ENCODE measurements at regions not wholly inside any gene's neighbourhood (a gene's known extent, or its start where the extent isn't known, plus 50 kb on each side); places are given as distances from the start of the nearest gene placed in this dataset.

GRCh38 chr1:119251751-119252150 lies 111.3 kb upstream of the WARS2 start:
- FAIRE-seq (no peak), ATAC-seq (no peak), DNase-seq (ENCODE audit: extremely low read depth in 1 of 4, low spot score in 3 of 4) (no peak)
- POLR2A ChIA-PET: no interaction called here
- Histone ChIP-seq H3K27ac (ENCODE audit: extremely low read depth, low read depth, low read length) (no peak overlapping the region), H3K9me3 (replicated peaks; ENCODE audit: control insufficient read depth, insufficient read depth, low read depth, low read length) (no peaks in the 10 kb centered on the region), H3K4me3 (no peak overlapping the region), H4K20me1 (replicated peaks; ENCODE audit: control insufficient read depth, insufficient read depth, low read length) (no peaks in the 10 kb centered on the region), H3K4me2 (ENCODE audit: insufficient read depth, low read length) (no peak overlapping the region), H3K9ac (ENCODE audit: insufficient read depth in 1 of 2, low read depth in 2 of 2, low read length in 2 of 2) (no peak overlapping the region), H2AFZ (ENCODE audit: low read depth, low read length) (no peak overlapping the region), H3K9me1 (ENCODE audit: control insufficient read depth, insufficient read depth, low read length) (no peaks in the 10 kb centered on the region), H3K79me2 (ENCODE audit: control insufficient read depth, insufficient read depth, low read length) (no peaks in the 10 kb centered on the region), H3K27me3 (ENCODE audit: control insufficient read depth in 2 of 2, insufficient read depth in 2 of 2, low read length in 2 of 2) (no peaks in the 10 kb centered on the region), H3K4me1 (replicated peaks in 1 of 2; ENCODE audit: control insufficient read depth in 2 of 2, insufficient read depth in 2 of 2, low read length in 2 of 2) (no peaks in the 10 kb centered on the region), H3K36me3 (ENCODE audit: control insufficient read depth, insufficient read depth, low read length) (no peaks in the 10 kb centered on the region)
- TF ChIP-seq TBL1XR1 (IDR thresholded peaks at IDR 0.05; ENCODE audit: low read length in 2 of 2) (no peak), NRF1 (conservative IDR thresholded peaks at IDR 0.05 in 1 of 2, IDR thresholded peaks at IDR 0.05 in 1 of 2) (no peak), RBFOX2 (IDR thresholded peaks at IDR 0.05; ENCODE audit: low read depth, low read length) (no peak), ZNF583 (CRISPR knock-in tag; IDR thresholded peaks at IDR 0.05) (no peak), HCFC1 (IDR thresholded peaks at IDR 0.05; ENCODE audit: low read depth, low read length) (no peak), CREM (IDR thresholded peaks at IDR 0.05; ENCODE audit: low read depth) (no peak)
- CTCF ChIA-PET (ENCODE audit: low intra/inter-chr PET ratio): no interaction called here
- WGBS (ENCODE audit: insufficient coverage, low coverage, missing lambda C conversion rate): 0% methylated on average over 3 of the region's 3 CpGs
- intact Hi-C loops (cut with micrococcal nuclease) (no loop called here), in situ Hi-C loops (cut with MboI) (no loop called here)
- BruUV-seq (replicated peaks): no TSS peak

- Histone ChIP-seq H3K36me3 (ENCODE audit: control insufficient read depth, insufficient read depth, low read length) (no peaks in the 10 kb centered on the region), H3K9me1 (ENCODE audit: control insufficient read depth, insufficient read depth, low read length) (no peaks in the 10 kb centered on the region), H4K20me1 (replicated peaks; ENCODE audit: control insufficient read depth, insufficient read depth, low read length) (no peaks in the 10 kb centered on the region), H3K27me3 (ENCODE audit: control insufficient read depth in 2 of 2, insufficient read depth in 2 of 2, low read length in 2 of 2) (no peaks in the 10 kb centered on the region), H3K79me2 (ENCODE audit: control insufficient read depth, insufficient read depth, low read length) (no peaks in the 10 kb centered on the region), H3K4me1 (replicated peaks in 1 of 2; ENCODE audit: control insufficient read depth in 2 of 2, insufficient read depth in 2 of 2, low read length in 2 of 2) (no peaks in the 10 kb centered on the region), H3K27ac (ENCODE audit: extremely low read depth, low read depth, low read length) (no peak overlapping the region), H3K9ac (ENCODE audit: insufficient read depth in 1 of 2, low read depth in 2 of 2, low read length in 2 of 2) (no peak overlapping the region), H3K9me3 (replicated peaks; ENCODE audit: control insufficient read depth, insufficient read depth, low read depth, low read length) (no peaks in the 10 kb centered on the region), H2AFZ (ENCODE audit: low read depth, low read length) (no peak overlapping the region), H3K4me2 (ENCODE audit: insufficient read depth, low read length) (no peak overlapping the region), H3K4me3 (no peak overlapping the region)
- no TSS peak for BruUV-seq (replicated peaks)
- ATAC-seq: no peak
- 0% methylated on average over 1 of the region's 1 CpG for WGBS (ENCODE audit: insufficient coverage, low coverage, missing lambda C conversion rate)
- in situ Hi-C loops (cut with MboI) (no loop called here), intact Hi-C loops (cut with micrococcal nuclease) (no loop called here)
- FAIRE-seq: no peak
- ChIA-PET POLR2A (no interaction called here), CTCF (ENCODE audit: low intra/inter-chr PET ratio) (no interaction called here)
- DNase-seq (ENCODE audit: extremely low read depth in 1 of 4, low spot score in 3 of 4): no peak
- TF ChIP-seq KDM4B (IDR thresholded peaks at IDR 0.05; ENCODE audit: borderline replicate concordance in 2 of 2, low read depth in 1 of 2): no peak
- TF ChIP-seq ZNF41 (CRISPR knock-in tag; conservative IDR thresholded peaks at IDR 0.05): no peak
- TF ChIP-seq PYGO2 (tag; IDR thresholded peaks at IDR 0.05): no peak
- TF ChIP-seq MTF1 (CRISPR knock-in tag; IDR thresholded peaks at IDR 0.05; ENCODE audit: borderline replicate concordance): no peak
- TF ChIP-seq ARID1B (IDR thresholded peaks at IDR 0.05): no peak
- TF ChIP-seq ZNF77 (CRISPR knock-in tag; IDR thresholded peaks at IDR 0.05): no peak
- no peak for TF ChIP-seq NFRKB (IDR thresholded peaks at IDR 0.05; ENCODE audit: low read depth)
- TF ChIP-seq ETV5 (CRISPR knock-in tag; IDR thresholded peaks at IDR 0.05; ENCODE audit: low read depth): no peak
- TF ChIP-seq ZNF589 (CRISPR knock-in tag; IDR thresholded peaks at IDR 0.05; ENCODE audit: low read depth): no peak
- no peak for TF ChIP-seq CHD2 (IDR thresholded peaks at IDR 0.05; ENCODE audit: low read depth, low read length)
- TF ChIP-seq TFAM (CRISPR knock-in tag; conservative IDR thresholded peaks at IDR 0.05): no peak
- TF ChIP-seq ZSCAN32 (CRISPR knock-in tag; IDR thresholded peaks at IDR 0.05): no peak
- TF ChIP-seq MAFF (IDR thresholded peaks at IDR 0.05; ENCODE audit: low read length): no peak
- TF ChIP-seq RBM25 (IDR thresholded peaks at IDR 0.05; ENCODE audit: low read depth, low read length, severe bottlenecking): no peak
Observed at GRCh38 chr1:119253366-119253765, 112.9 kb upstream of the WARS2 start.
